ENCODE measurements at regions not wholly inside any gene's neighbourhood (a gene's known extent, or its start where the extent isn't known, plus 50 kb on each side); places are given as distances from the start of the nearest gene placed in this dataset.

GRCh38 chr13:42728507-42729180 is 52.7 kb upstream of the FAM216B start:
- WGBS (ENCODE audit: low lambda C conversion rate) = 66% methylated on average over 8 of the region's 8 CpGs
- no peak for DNase-seq
- H3K9me2 ChIP-seq = no peaks in the 10 kb centered on the region
- no peak overlapping the region for H3K27ac ChIP-seq (ENCODE audit: low read depth in 2 of 2, low read length in 1 of 2)
- ChIA-PET POLR2A (interaction anchor here (0.8 kb wide), 1 partner anchor 13 kb away, joined by 3 read pairs; no protein-coding TSS in a partner anchor), CTCF (no interaction called here)
- no peaks in the 10 kb centered on the region for H4K20me1 ChIP-seq (ENCODE audit: insufficient read depth)
- no peaks in the 10 kb centered on the region for H3K27me3 ChIP-seq (ENCODE audit: insufficient read depth)
- no peak overlapping the region for H3K4me2 ChIP-seq
- H3K36me3 ChIP-seq (replicated peaks in 1 of 2; ENCODE audit: control insufficient read depth in 1 of 2, insufficient read depth in 2 of 2, low read length in 1 of 2) = no peaks in the 10 kb centered on the region
- H3F3A ChIP-seq (replicated peaks; ENCODE audit: insufficient read depth) = no peaks in the 10 kb centered on the region
- no peak overlapping the region for H3K4me3 ChIP-seq (ENCODE audit: low read depth in 2 of 2, low read length in 1 of 2)
- no peaks in the 10 kb centered on the region for H3K79me2 ChIP-seq (ENCODE audit: insufficient read depth)
- H3K4me1 ChIP-seq (ENCODE audit: control insufficient read depth in 1 of 2, insufficient read depth in 2 of 2, low read depth in 1 of 2, low read length in 1 of 2) = no peaks in the 10 kb centered on the region
- H2AFZ ChIP-seq (ENCODE audit: low read depth) = no peak overlapping the region
- no peak overlapping the region for H3K9ac ChIP-seq
- H3K9me3 ChIP-seq = no peaks in the 10 kb centered on the region
- no peak for TF ChIP-seq IRF3 (IDR thresholded peaks at IDR 0.05; ENCODE audit: low read depth, low read length)
- TF ChIP-seq SMC3 (IDR thresholded peaks at IDR 0.05; ENCODE audit: low read depth, low read length) = no peak
- no peak for TF ChIP-seq YY1 (IDR thresholded peaks at IDR 0.05; ENCODE audit: low read depth)
- no peak for TF ChIP-seq PBX3 (IDR thresholded peaks at IDR 0.05)
- no peak for TF ChIP-seq MAX (IDR thresholded peaks at IDR 0.05; ENCODE audit: low read depth)
- no peak for TF ChIP-seq TAF1 (IDR thresholded peaks at IDR 0.05; ENCODE audit: borderline replicate concordance, low read depth, low read length)
- no peak for TF ChIP-seq FOXM1 (IDR thresholded peaks at IDR 0.05; ENCODE audit: low read depth)
- TF ChIP-seq FOSL2 (IDR thresholded peaks at IDR 0.05; ENCODE audit: borderline replicate concordance, low read depth) = no peak
- TF ChIP-seq USF1 (IDR thresholded peaks at IDR 0.05; ENCODE audit: borderline replicate concordance, low read depth) = no peak
- no peak for TF ChIP-seq TEAD4 (IDR thresholded peaks at IDR 0.05; ENCODE audit: borderline replicate concordance, insufficient read depth)
- TF ChIP-seq ELF1 (IDR thresholded peaks at IDR 0.05) = no peak
- TF ChIP-seq RCOR1 (IDR thresholded peaks at IDR 0.05; ENCODE audit: low read length) = no peak
- no peak for TF ChIP-seq MEF2A (IDR thresholded peaks at IDR 0.05; ENCODE audit: borderline replicate concordance, low read depth)
- no peak for TF ChIP-seq EZH2phosphoT487 (IDR thresholded peaks at IDR 0.05; ENCODE audit: borderline replicate concordance, low read depth)
- TF ChIP-seq GATA2 (CRISPR knock-in tag; IDR thresholded peaks at IDR 0.05) = no peak
- no peak for TF ChIP-seq ZBTB33 (IDR thresholded peaks at IDR 0.05; ENCODE audit: borderline replicate concordance, low read depth)
- no peak for TF ChIP-seq CHD2 (IDR thresholded peaks at IDR 0.05; ENCODE audit: low read length, partially characterized antibody)
- TF ChIP-seq REST (IDR thresholded peaks at IDR 0.05; ENCODE audit: low read depth, low read length) = no peak
- TF ChIP-seq USF2 (IDR thresholded peaks at IDR 0.05; ENCODE audit: borderline replicate concordance, low read depth, low read length) = no peak
